ENCODE measurements at regions not wholly inside any gene's neighbourhood (a gene's known extent, or its start where the extent isn't known, plus 50 kb on each side); places are given as distances from the start of the nearest gene placed in this dataset.

GRCh38 chr7:54180796-54181195 is 361.4 kb upstream of the VSTM2A start:
- H3K4me1 ChIP-seq = no peaks in the 10 kb centered on the region
- H3K4me3 ChIP-seq = no peak overlapping the region
- H3K36me3 ChIP-seq (replicated peaks in 1 of 2; ENCODE audit: insufficient read depth in 1 of 2, low read depth in 2 of 2) = no peaks in the 10 kb centered on the region
- intact Hi-C loops (cut with DNase I) = no loop called here
- no peak for DNase-seq
- WGBS, 2 donors = 49 to 58% methylated on average over 2 of the region's 2 CpGs
- no peak overlapping the region for H3K27ac ChIP-seq
- TF ChIP-seq CTCF (IDR thresholded peaks at IDR 0.05) = no peak
- no peak for TF ChIP-seq POLR2A (IDR thresholded peaks at IDR 0.05)
- no peaks in the 10 kb centered on the region for H3K27me3 ChIP-seq
- no peaks in the 10 kb centered on the region for H3K9me3 ChIP-seq
- no peak for ATAC-seq

GRCh38 chr7:54183055-54183454 is 359.1 kb upstream of the VSTM2A start:
- TF ChIP-seq POLR2A (IDR thresholded peaks at IDR 0.05) = no peak
- H3K4me3 ChIP-seq = no peak overlapping the region
- no peaks in the 10 kb centered on the region for H3K27me3 ChIP-seq
- WGBS, 2 donors = 15 to 19% methylated on average over 2 of the region's 2 CpGs
- no peaks in the 10 kb centered on the region for H3K36me3 ChIP-seq (replicated peaks in 1 of 2; ENCODE audit: insufficient read depth in 1 of 2, low read depth in 2 of 2)
- H3K27ac ChIP-seq = no peak overlapping the region
- intact Hi-C loops (cut with DNase I) = no loop called here
- H3K9me3 ChIP-seq = no peaks in the 10 kb centered on the region
- no peak for DNase-seq
- no peak for ATAC-seq
- H3K4me1 ChIP-seq = no peaks in the 10 kb centered on the region

GRCh38 chr7:54186336-54186735 is 355.8 kb upstream of the VSTM2A start:
- TF ChIP-seq POLR2A (IDR thresholded peaks at IDR 0.05) (no peak), CTCF (IDR thresholded peaks at IDR 0.05) (no peak)
- DNase-seq = no peak

DNA sequence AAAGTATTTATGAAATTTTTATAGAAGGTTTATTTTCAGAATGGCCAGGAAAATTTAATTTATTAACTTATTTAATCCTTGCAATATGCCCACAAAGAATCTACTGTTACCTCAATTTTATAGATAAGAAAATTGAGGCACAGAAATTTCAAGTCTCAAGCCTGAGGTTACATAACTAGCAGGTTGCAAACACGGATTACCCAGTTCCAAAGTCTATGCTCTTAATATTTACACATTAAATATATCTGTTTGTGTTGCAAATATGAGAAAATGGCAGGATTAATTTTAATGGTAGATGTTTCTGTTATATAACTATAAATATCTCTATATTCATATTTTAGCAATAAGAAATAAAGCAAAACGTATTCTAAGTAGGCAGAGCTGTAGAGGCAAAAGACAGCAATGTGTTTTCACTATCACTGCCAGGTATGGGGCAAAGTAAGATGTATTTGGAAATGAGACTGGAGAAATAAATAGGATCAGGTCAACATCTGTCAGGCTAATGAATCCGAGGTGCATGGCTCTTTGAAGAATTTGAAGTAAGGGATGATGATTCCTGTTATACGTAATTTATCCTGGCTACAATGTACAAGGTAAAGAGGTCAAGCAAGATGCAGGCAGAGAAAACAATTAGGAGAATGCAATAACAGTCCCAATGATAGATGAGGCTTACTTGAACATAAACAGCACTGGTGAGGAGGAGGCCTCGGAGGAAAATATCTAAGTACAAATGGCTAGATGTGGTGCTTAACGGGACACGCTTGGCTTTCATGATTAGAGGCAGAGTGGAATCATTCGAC is 354.1 kb upstream of the VSTM2A start:
- intact Hi-C loops (cut with DNase I) = no loop called here
- TF ChIP-seq CTCF (IDR thresholded peaks at IDR 0.05) (no peak), POLR2A (IDR thresholded peaks at IDR 0.05) (no peak)
- Histone ChIP-seq H3K27ac (no peak overlapping the region), H3K36me3 (replicated peaks in 1 of 2; ENCODE audit: insufficient read depth in 1 of 2, low read depth in 2 of 2) (no peaks in the 10 kb centered on the region), H3K27me3 (no peaks in the 10 kb centered on the region), H3K4me1 (no peaks in the 10 kb centered on the region), H3K4me3 (no peak overlapping the region), H3K9me3 (no peaks in the 10 kb centered on the region)
- whole genome bisulfite sequencing, 2 donors = 52 to 60% methylated on average over 8 of the region's 8 CpGs
- DNase-seq (no peak), ATAC-seq (no peak)

More at GRCh38 chr7:54186336-54186735, 355.8 kb upstream of the VSTM2A start:
- ATAC-seq = no peak
- Histone ChIP-seq H3K27me3 (no peaks in the 10 kb centered on the region), H3K27ac (no peak overlapping the region), H3K9me3 (no peaks in the 10 kb centered on the region), H3K4me3 (no peak overlapping the region), H3K4me1 (no peaks in the 10 kb centered on the region), H3K36me3 (replicated peaks in 1 of 2; ENCODE audit: insufficient read depth in 1 of 2, low read depth in 2 of 2) (no peaks in the 10 kb centered on the region)
- intact Hi-C loops (cut with DNase I) = no loop called here

DNA sequence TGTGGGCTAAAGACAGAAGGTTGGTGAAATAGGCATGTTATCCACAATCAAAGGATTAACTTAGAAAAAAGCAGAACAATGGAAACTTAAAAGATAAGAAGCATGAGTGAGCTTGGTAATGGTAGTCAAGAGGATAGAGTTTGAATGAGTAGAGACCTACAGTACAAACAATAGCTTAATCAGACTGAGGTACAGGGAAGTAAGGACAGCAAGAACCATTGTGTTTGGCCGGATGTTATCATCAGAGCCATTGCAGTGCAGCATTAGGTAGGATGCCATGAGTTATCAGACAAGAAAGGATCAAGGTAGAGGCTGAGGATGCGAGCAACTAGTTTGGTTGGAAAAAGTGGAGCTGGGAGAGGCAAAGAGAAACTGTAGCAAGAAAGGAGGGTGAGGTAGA is 353.3 kb upstream of the VSTM2A start:
- H3K4me3 ChIP-seq = no peak overlapping the region
- no peaks in the 10 kb centered on the region for H3K4me1 ChIP-seq
- DNase-seq (no peak), ATAC-seq (no peak)
- 45 to 60% methylated on average over 2 of the region's 2 CpGs for WGBS, 2 donors
- TF ChIP-seq CTCF (IDR thresholded peaks at IDR 0.05) = no peak
- TF ChIP-seq POLR2A (IDR thresholded peaks at IDR 0.05) = no peak
- no peak overlapping the region for H3K27ac ChIP-seq
- H3K9me3 ChIP-seq = no peaks in the 10 kb centered on the region
- no peaks in the 10 kb centered on the region for H3K36me3 ChIP-seq (replicated peaks in 1 of 2; ENCODE audit: insufficient read depth in 1 of 2, low read depth in 2 of 2)
- H3K27me3 ChIP-seq = no peaks in the 10 kb centered on the region
- intact Hi-C loops (cut with DNase I) = no loop called here

Data from body of pancreas (tissue), 4 donors.